WTC11 (cell line): ENCODE measurements at regions not wholly inside any gene's neighbourhood (a gene's known extent, or its start where the extent isn't known, plus 50 kb on each side); places are given as distances from the start of the nearest gene placed in this dataset.

Experiments
- ATAC-seq: fragments of 200-7000 bp; cut with Tn5 transposase; 2 replicates; pipeline ENCODE4 v1.10.0; 2021; ENCODE audit warnings: mild to moderate bottlenecking, moderate library complexity
- CTCF ChIA-PET: fragments of 300-600 bp; sonication (Branson Sonifier 250); formaldehyde crosslinking; loops from one replicate; lab custom pipeline; 2021; ENCODE audit warnings: antibody characterized with exemption; lab: Charles Lee
- POLR2A ChIA-PET: fragments of 350-600 bp; sonication (Branson Sonifier 250); formaldehyde crosslinking; loops from one replicate; lab custom pipeline; 2021; ENCODE audit warnings: antibody characterized with exemption; lab: Charles Lee
- DNase-seq: peaks from one replicate; pipeline ENCODE4 v3.0.0; 2021; ENCODE audit warnings: low spot score
- H3K27ac Mint-ChIP-seq: 2 replicates; pipeline ENCODE4 v1.8.0; 2021; ENCODE audit warnings: mixed read lengths
- H3K27me3 Mint-ChIP-seq: 2 replicates; pipeline ENCODE4 v1.8.0; 2021; ENCODE audit warnings: low read depth, mild to moderate bottlenecking, moderate library complexity, mixed read lengths
- H3K36me3 Mint-ChIP-seq: 2 replicates; pipeline ENCODE4 v1.8.0; 2021; ENCODE audit warnings: mixed read lengths
- H3K4me1 Mint-ChIP-seq: 2 replicates; pipeline ENCODE4 v1.8.0; 2022; ENCODE audit warnings: mixed read lengths
- H3K4me3 Mint-ChIP-seq: 2 replicates; pipeline ENCODE4 v1.8.0; 2021; ENCODE audit warnings: mild to moderate bottlenecking, moderate library complexity, mixed read lengths
- H3K9me3 Mint-ChIP-seq: 2 replicates; pipeline ENCODE4 v1.8.0; 2021; ENCODE audit warnings: mixed read lengths
- EMX1 ChIP-seq: fragments of 250-450 bp; sonication (Bioruptor Pico); IDR thresholded peaks from 2 replicates; pipeline ENCODE4 v1.8.0; 2021; ENCODE audit warnings: mild to moderate bottlenecking
- ETV6 ChIP-seq: sonication (generic); formaldehyde crosslinking; IDR thresholded peaks from 2 replicates; pipeline ENCODE4 v1.8.1; 2022; ENCODE audit warnings: mild to moderate bottlenecking, missing genetic modification reagents
- FOXJ3 ChIP-seq: sonication (generic); formaldehyde crosslinking; IDR thresholded peaks from 2 replicates; pipeline ENCODE4 v1.9.0; 2021; ENCODE audit warnings: missing genetic modification reagents, mild to moderate bottlenecking, borderline replicate concordance
- HMGA2 ChIP-seq: fragments of 250-450 bp; sonication (Bioruptor Pico); IDR thresholded peaks from 2 replicates; pipeline ENCODE4 v1.4.0; 2021; ENCODE audit warnings: mild to moderate bottlenecking, moderate library complexity
- JAZF1 ChIP-seq: fragments of 250-450 bp; sonication (Bioruptor Pico); IDR thresholded peaks from 2 replicates; pipeline ENCODE4 v1.9.0; 2021; ENCODE audit warnings: moderate library complexity, mild to moderate bottlenecking, inconsistent platforms
- NFATC4 ChIP-seq: fragments of 250-450 bp; sonication (Bioruptor Pico); IDR thresholded peaks from 2 replicates; pipeline ENCODE4 v1.9.0; 2021; ENCODE audit warnings: mild to moderate bottlenecking
- PRRX2 ChIP-seq: fragments of 250-450 bp; sonication (Bioruptor Pico); IDR thresholded peaks from 2 replicates; pipeline ENCODE4 v1.8.0; 2021; ENCODE audit warnings: mild to moderate bottlenecking
- SMAD3 ChIP-seq: sonication (generic); formaldehyde crosslinking; IDR thresholded peaks from 2 replicates; pipeline ENCODE4 v1.8.0; 2022; ENCODE audit warnings: missing genetic modification reagents, mild to moderate bottlenecking, borderline replicate concordance
- SMAD4 ChIP-seq: sonication (generic); formaldehyde crosslinking; IDR thresholded peaks from 2 replicates; pipeline ENCODE4 v1.8.0; 2022; ENCODE audit warnings: mild to moderate bottlenecking, missing genetic modification reagents
- ZBTB21 ChIP-seq: sonication (generic); formaldehyde crosslinking; IDR thresholded peaks from 2 replicates; pipeline ENCODE4 v1.8.1; 2023; ENCODE audit warnings: mild to moderate bottlenecking, missing genetic modification reagents, borderline replicate concordance
- ZNF219 ChIP-seq: sonication (generic); formaldehyde crosslinking; IDR thresholded peaks from 2 replicates; pipeline ENCODE4 v1.8.0; 2023; ENCODE audit warnings: missing genetic modification reagents, mild to moderate bottlenecking, borderline replicate concordance
- TF ChIP-seq, protein P1 (sequence below): fragments of 250-450 bp; sonication (Bioruptor Pico); IDR thresholded peaks from 2 replicates; pipeline ENCODE4 v1.9.0; 2021; ENCODE audit warnings: mild to moderate bottlenecking
- TF ChIP-seq, protein P2 (sequence below): sonication (generic); formaldehyde crosslinking; IDR thresholded peaks from 2 replicates; pipeline ENCODE4 v1.8.1; 2022; ENCODE audit warnings: low read depth, missing genetic modification reagents, borderline replicate concordance
- TF ChIP-seq, protein P3 (sequence below): sonication (generic); formaldehyde crosslinking; IDR thresholded peaks from 2 replicates; pipeline ENCODE4 v1.8.1; 2023; ENCODE audit warnings: mild to moderate bottlenecking, missing genetic modification reagents
- TF ChIP-seq, protein P4 (sequence below): fragments of 250-450 bp; sonication (Bioruptor Pico); conservative IDR thresholded peaks from 2 replicates; pipeline ENCODE4 v1.9.0; 2021; ENCODE audit warnings: mild to moderate bottlenecking
- TF ChIP-seq, protein P5 (sequence below): sonication (generic); formaldehyde crosslinking; IDR thresholded peaks from 2 replicates; pipeline ENCODE4 v1.8.1; 2023; ENCODE audit warnings: mild to moderate bottlenecking, missing genetic modification reagents, moderate library complexity
- TF ChIP-seq, protein P6 (sequence below): sonication (generic); formaldehyde crosslinking; IDR thresholded peaks from 2 replicates; pipeline ENCODE4 v1.8.0; 2023; ENCODE audit warnings: missing genetic modification reagents, mild to moderate bottlenecking, borderline replicate concordance
- TF ChIP-seq, protein P7 (sequence below): sonication (generic); formaldehyde crosslinking; IDR thresholded peaks from 2 replicates; pipeline ENCODE4 v1.8.0; 2022; ENCODE audit warnings: mild to moderate bottlenecking, missing genetic modification reagents
- TF ChIP-seq, protein P8 (sequence below): fragments of 250-450 bp; sonication (Bioruptor Pico); IDR thresholded peaks from 2 replicates; pipeline ENCODE4 v2.1.2; 2022; ENCODE audit warnings: mild to moderate bottlenecking, moderate library complexity

DNA sequence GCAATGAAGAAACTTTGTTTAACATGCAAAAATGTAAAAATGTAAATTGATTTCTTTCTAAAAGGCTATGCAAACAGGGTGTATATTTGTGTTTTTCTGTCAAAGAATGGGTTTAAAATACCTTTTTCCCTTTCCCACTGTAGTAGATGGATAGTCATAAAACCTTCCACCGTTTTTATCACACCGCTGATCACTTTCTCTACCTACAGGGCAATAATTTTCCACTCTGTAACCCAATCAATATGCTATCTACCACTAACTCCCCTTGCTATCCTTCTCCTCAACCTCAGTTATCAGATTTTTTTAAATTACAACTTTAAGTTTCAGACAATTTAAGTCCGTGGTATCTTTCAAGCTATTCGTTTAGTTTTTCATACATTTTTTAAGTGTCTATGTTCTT, 91.4 kb upstream of the ARID1B start:
- H3K9me3 Mint-ChIP-seq, result no peaks in the 10 kb centered on the region
- no peak for ATAC-seq
- peaks cover 4% of the 10 kb centered on the region for H3K27me3 Mint-ChIP-seq
- DNase-seq, result no peak
- peak overlapping the region; percentile 57; the same call in 1 of the 2 replicates for H3K27ac Mint-ChIP-seq
- TF ChIP-seq, protein P1, sequence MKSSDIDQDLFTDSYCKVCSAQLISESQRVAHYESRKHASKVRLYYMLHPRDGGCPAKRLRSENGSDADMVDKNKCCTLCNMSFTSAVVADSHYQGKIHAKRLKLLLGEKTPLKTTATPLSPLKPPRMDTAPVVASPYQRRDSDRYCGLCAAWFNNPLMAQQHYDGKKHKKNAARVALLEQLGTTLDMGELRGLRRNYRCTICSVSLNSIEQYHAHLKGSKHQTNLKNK (CRISPR knock-in tag), result no peak
- TF ChIP-seq NFATC4 (CRISPR knock-in tag) (no peak), JAZF1 (no peak), ZNF219 (CRISPR knock-in tag) (no peak), HMGA2 (no peak), SMAD3 (CRISPR knock-in tag) (no peak), EMX1 (no peak)
- TF ChIP-seq, protein P2, sequence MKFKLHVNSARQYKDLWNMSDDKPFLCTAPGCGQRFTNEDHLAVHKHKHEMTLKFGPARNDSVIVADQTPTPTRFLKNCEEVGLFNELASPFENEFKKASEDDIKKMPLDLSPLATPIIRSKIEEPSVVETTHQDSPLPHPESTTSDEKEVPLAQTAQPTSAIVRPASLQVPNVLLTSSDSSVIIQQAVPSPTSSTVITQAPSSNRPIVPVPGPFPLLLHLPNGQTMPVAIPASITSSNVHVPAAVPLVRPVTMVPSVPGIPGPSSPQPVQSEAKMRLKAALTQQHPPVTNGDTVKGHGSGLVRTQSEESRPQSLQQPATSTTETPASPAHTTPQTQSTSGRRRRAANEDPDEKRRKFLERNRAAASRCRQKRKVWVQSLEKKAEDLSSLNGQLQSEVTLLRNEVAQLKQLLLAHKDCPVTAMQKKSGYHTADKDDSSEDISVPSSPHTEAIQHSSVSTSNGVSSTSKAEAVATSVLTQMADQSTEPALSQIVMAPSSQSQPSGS (CRISPR knock-in tag), result no peak
- TF ChIP-seq, protein P3, sequence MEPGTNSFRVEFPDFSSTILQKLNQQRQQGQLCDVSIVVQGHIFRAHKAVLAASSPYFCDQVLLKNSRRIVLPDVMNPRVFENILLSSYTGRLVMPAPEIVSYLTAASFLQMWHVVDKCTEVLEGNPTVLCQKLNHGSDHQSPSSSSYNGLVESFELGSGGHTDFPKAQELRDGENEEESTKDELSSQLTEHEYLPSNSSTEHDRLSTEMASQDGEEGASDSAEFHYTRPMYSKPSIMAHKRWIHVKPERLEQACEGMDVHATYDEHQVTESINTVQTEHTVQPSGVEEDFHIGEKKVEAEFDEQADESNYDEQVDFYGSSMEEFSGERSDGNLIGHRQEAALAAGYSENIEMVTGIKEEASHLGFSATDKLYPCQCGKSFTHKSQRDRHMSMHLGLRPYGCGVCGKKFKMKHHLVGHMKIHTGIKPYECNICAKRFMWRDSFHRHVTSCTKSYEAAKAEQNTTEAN, result no peak
- no peaks in the 10 kb centered on the region for H3K36me3 Mint-ChIP-seq
- CTCF ChIA-PET, result interaction anchor here (1.2 to 1.4 kb wide), 3 partner anchors 26 to 67 kb away, joined by 3 to 5 read pairs (median 4); no protein-coding TSS in a partner anchor
- H3K4me3 Mint-ChIP-seq, result peak overlapping the region; percentile 82
- POLR2A ChIA-PET, result no interaction called here
- peaks cover 28% of the 10 kb centered on the region for H3K4me1 Mint-ChIP-seq

DNA sequence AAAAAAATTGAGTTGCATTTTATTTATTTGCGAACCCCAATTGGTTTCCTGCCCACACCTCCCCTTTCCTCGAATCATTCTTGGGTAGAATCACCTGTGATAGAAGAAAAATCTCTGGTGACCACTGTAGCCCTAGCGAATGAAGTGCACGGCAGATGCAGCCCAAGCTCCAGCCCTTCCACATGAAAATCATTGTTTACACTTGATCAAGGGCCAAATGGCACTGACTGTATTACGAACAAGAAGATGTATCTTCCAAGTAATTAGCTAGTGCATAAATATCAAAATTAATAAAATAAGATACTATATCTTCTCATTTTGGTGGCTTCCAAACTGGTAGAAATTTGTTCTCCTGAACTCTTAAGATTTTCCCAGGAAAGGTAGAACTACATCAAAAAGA, 93.4 kb upstream of the ARID1B start:
- CTCF ChIA-PET, result interaction anchor here (0.9 to 1.2 kb wide), 2 partner anchors 34 to 69 kb away, joined by 3 read pairs; no protein-coding TSS in a partner anchor
- ATAC-seq (no peak), DNase-seq (no peak)
- POLR2A ChIA-PET, result no interaction called here
- H3K27ac Mint-ChIP-seq, result no peak overlapping the region
- peaks cover 27% of the 10 kb centered on the region for H3K4me1 Mint-ChIP-seq
- H3K9me3 Mint-ChIP-seq, result peaks cover 5% of the 10 kb centered on the region
- H3K27me3 Mint-ChIP-seq, result peaks cover 4% of the 10 kb centered on the region; the same call in 1 of the 2 replicates
- H3K36me3 Mint-ChIP-seq, result no peaks in the 10 kb centered on the region
- no peak overlapping the region for H3K4me3 Mint-ChIP-seq
- no peak for TF ChIP-seq EMX1
- TF ChIP-seq ETV6, result no peak
- TF ChIP-seq PRRX2 (CRISPR knock-in tag), result no peak
- TF ChIP-seq FOXJ3 (CRISPR knock-in tag), result no peak
- TF ChIP-seq, protein P3, result no peak
- TF ChIP-seq NFATC4 (CRISPR knock-in tag), result no peak
- TF ChIP-seq, protein P4, sequence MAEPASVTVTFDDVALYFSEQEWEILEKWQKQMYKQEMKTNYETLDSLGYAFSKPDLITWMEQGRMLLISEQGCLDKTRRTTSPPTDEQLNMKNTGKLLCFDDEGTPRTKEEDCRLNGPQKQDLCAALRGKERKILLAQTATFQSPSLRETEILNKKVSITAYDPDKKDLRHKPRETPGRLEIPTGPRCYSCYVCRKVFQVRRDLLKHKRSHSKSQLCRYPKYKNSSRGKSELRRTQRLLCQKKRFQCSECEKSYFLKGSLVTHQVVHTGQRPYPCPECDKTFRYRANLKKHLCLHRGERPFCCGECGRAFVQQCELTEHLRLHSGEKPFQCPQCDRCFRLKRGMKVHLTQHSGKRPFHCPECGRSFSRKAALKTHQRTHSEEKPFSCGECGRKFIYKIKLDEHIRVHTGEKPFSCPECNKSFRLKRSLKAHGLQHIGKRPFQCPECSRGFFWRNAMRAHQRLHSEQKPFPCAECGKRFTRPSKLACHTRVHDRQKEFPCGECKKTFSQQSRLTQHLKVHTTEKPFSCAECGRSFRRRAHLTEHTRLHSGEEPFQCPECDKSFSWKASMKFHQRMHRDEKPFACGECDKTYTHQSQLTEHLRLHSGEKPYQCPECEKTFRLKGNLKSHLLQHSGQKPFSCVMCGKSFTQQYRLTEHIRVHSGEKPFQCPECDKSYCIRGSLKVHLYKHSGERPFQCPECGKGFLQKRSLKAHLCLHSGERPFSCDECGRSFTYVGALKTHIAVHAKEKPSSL (CRISPR knock-in tag), result no peak
- TF ChIP-seq ZBTB21 (CRISPR knock-in tag), result no peak
- TF ChIP-seq, protein P5, sequence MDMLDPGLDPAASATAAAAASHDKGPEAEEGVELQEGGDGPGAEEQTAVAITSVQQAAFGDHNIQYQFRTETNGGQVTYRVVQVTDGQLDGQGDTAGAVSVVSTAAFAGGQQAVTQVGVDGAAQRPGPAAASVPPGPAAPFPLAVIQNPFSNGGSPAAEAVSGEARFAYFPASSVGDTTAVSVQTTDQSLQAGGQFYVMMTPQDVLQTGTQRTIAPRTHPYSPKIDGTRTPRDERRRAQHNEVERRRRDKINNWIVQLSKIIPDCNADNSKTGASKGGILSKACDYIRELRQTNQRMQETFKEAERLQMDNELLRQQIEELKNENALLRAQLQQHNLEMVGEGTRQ, result no peak
- TF ChIP-seq, protein P6, sequence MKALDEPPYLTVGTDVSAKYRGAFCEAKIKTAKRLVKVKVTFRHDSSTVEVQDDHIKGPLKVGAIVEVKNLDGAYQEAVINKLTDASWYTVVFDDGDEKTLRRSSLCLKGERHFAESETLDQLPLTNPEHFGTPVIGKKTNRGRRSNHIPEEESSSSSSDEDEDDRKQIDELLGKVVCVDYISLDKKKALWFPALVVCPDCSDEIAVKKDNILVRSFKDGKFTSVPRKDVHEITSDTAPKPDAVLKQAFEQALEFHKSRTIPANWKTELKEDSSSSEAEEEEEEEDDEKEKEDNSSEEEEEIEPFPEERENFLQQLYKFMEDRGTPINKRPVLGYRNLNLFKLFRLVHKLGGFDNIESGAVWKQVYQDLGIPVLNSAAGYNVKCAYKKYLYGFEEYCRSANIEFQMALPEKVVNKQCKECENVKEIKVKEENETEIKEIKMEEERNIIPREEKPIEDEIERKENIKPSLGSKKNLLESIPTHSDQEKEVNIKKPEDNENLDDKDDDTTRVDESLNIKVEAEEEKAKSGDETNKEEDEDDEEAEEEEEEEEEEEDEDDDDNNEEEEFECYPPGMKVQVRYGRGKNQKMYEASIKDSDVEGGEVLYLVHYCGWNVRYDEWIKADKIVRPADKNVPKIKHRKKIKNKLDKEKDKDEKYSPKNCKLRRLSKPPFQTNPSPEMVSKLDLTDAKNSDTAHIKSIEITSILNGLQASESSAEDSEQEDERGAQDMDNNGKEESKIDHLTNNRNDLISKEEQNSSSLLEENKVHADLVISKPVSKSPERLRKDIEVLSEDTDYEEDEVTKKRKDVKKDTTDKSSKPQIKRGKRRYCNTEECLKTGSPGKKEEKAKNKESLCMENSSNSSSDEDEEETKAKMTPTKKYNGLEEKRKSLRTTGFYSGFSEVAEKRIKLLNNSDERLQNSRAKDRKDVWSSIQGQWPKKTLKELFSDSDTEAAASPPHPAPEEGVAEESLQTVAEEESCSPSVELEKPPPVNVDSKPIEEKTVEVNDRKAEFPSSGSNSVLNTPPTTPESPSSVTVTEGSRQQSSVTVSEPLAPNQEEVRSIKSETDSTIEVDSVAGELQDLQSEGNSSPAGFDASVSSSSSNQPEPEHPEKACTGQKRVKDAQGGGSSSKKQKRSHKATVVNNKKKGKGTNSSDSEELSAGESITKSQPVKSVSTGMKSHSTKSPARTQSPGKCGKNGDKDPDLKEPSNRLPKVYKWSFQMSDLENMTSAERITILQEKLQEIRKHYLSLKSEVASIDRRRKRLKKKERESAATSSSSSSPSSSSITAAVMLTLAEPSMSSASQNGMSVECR, result no peak
- TF ChIP-seq, protein P7, sequence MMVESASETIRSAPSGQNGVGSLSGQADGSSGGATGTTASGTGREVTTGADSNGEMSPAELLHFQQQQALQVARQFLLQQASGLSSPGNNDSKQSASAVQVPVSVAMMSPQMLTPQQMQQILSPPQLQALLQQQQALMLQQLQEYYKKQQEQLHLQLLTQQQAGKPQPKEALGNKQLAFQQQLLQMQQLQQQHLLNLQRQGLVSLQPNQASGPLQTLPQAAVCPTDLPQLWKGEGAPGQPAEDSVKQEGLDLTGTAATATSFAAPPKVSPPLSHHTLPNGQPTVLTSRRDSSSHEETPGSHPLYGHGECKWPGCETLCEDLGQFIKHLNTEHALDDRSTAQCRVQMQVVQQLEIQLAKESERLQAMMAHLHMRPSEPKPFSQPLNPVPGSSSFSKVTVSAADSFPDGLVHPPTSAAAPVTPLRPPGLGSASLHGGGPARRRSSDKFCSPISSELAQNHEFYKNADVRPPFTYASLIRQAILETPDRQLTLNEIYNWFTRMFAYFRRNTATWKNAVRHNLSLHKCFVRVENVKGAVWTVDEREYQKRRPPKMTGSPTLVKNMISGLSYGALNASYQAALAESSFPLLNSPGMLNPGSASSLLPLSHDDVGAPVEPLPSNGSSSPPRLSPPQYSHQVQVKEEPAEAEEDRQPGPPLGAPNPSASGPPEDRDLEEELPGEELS (CRISPR knock-in tag), result no peak
- TF ChIP-seq, protein P8, sequence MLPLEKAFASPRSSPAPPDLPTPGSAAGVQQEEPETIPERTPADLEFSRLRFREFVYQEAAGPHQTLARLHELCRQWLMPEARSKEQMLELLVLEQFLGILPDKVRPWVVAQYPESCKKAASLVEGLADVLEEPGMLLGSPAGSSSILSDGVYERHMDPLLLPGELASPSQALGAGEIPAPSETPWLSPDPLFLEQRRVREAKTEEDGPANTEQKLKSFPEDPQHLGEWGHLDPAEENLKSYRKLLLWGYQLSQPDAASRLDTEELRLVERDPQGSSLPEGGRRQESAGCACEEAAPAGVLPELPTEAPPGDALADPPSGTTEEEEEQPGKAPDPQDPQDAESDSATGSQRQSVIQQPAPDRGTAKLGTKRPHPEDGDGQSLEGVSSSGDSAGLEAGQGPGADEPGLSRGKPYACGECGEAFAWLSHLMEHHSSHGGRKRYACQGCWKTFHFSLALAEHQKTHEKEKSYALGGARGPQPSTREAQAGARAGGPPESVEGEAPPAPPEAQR (CRISPR knock-in tag), result no peak
- no peak for TF ChIP-seq SMAD4 (CRISPR knock-in tag)
